HepG2 (cell line): ENCODE measurements at regions not wholly inside any gene's neighbourhood (a gene's known extent, or its start where the extent isn't known, plus 50 kb on each side); places are given as distances from the start of the nearest gene placed in this dataset.

ENCODE experiments used
- EP300 ChIP-seq, 3 experiments: sonication (generic) in 1 of 3; formaldehyde crosslinking in 1 of 3; IDR thresholded peaks; 2 replicates each; pipeline versions ENCODE4 v1.5.1 to v1.6.1; 2011 to 2020; ENCODE audit warnings: low read depth in 2 of 3, low read length in 2 of 3, borderline replicate concordance in 1 of 3, improper control_type of control experiment in 1 of 3, mild to moderate bottlenecking in 1 of 3, missing genetic modification reagents in 1 of 3, moderate library complexity in 1 of 3
- FOXO1 ChIP-seq: sonication (generic); formaldehyde crosslinking; IDR thresholded peaks from 2 replicates; pipeline ENCODE4 v1.4.0; 2020; ENCODE audit warnings: missing genetic modification reagents
- GPN1 ChIP-seq: sonication (generic); formaldehyde crosslinking; IDR thresholded peaks from 2 replicates; pipeline ENCODE4 v1.5.1; 2020; ENCODE audit warnings: missing genetic modification reagents, borderline replicate concordance
- RXRB ChIP-seq: IDR thresholded peaks from 2 replicates; pipeline ENCODE4 v1.6.1; 2016; ENCODE audit warnings: borderline replicate concordance, missing genetic modification reagents, missing compliant biosample characterization
- SIX1 ChIP-seq: sonication (generic); formaldehyde crosslinking; IDR thresholded peaks from 2 replicates; pipeline ENCODE4 v1.4.0; 2020; ENCODE audit warnings: missing genetic modification reagents, borderline replicate concordance
- SNAPC4 ChIP-seq: sonication (generic); formaldehyde crosslinking; IDR thresholded peaks from 2 replicates; pipeline ENCODE4 v1.4.0; 2020; ENCODE audit warnings: mild to moderate bottlenecking, missing genetic modification reagents
- SOX13 ChIP-seq, 3 experiments: fragments of 450-650 bp in 1 of 3; sonication (generic) in 1 of 3; formaldehyde crosslinking in 1 of 3; IDR thresholded peaks in 2 of 3; conservative IDR thresholded peaks in 1 of 3; 2 replicates each; pipeline versions ENCODE4 v1.5.0 to v1.6.1; 2016 to 2020; ENCODE audit warnings: antibody characterized with exemption in 1 of 3, mild to moderate bottlenecking in 1 of 3, missing compliant biosample characterization in 1 of 3, missing genetic modification reagents in 1 of 3, moderate library complexity in 1 of 3
- THRA ChIP-seq: sonication (generic); formaldehyde crosslinking; IDR thresholded peaks from 2 replicates; pipeline ENCODE4 v1.4.0; 2020; ENCODE audit warnings: missing genetic modification reagents, borderline replicate concordance
- TRIM22 ChIP-seq: fragments of 450-650 bp; IDR thresholded peaks from 2 replicates; pipeline ENCODE4 v1.6.1; 2017
- ZFP82 ChIP-seq: sonication (generic); formaldehyde crosslinking; IDR thresholded peaks from 2 replicates; pipeline ENCODE4 v1.5.1; 2020; ENCODE audit warnings: mild to moderate bottlenecking, missing genetic modification reagents, borderline replicate concordance
- ZNF747 ChIP-seq: sonication (generic); formaldehyde crosslinking; IDR thresholded peaks from 2 replicates; pipeline ENCODE4 v1.8.1; 2023; ENCODE audit warnings: missing genetic modification reagents, mild to moderate bottlenecking, borderline replicate concordance

- no peak for TF ChIP-seq SNAPC4 (CRISPR knock-in tag)
- peak; percentile 44; the same call in 1 of the 2 replicates for TF ChIP-seq THRA (CRISPR knock-in tag)
- TF ChIP-seq SOX13 (IDR thresholded peaks at IDR 0.05), result no peak
- peak in 1 of 2 experiments; percentile 80; a peak in 2 of 4 replicates for TF ChIP-seq SOX13 (CRISPR knock-in tag; conservative IDR thresholded peaks at IDR 0.05 in 1 of 2, IDR thresholded peaks at IDR 0.05 in 1 of 2)
- no peak for TF ChIP-seq ZNF747 (CRISPR knock-in tag)
- no peak for TF ChIP-seq ZFP82 (CRISPR knock-in tag)
- no peak for TF ChIP-seq FOXO1
- TF ChIP-seq TRIM22, result no peak
- peak; percentile 39; the same call in 1 of the 2 replicates for TF ChIP-seq RXRB (CRISPR knock-in tag)
- peak; percentile 61; the same call in 1 of the 2 replicates for TF ChIP-seq SIX1 (CRISPR knock-in tag)
- no peak for TF ChIP-seq EP300 (IDR thresholded peaks at IDR 0.05; ENCODE audit: low read depth in 2 of 2, low read length in 2 of 2)
- TF ChIP-seq EP300 (CRISPR knock-in tag; IDR thresholded peaks at IDR 0.05; ENCODE audit: borderline replicate concordance), result no peak
- TF ChIP-seq GPN1 (CRISPR knock-in tag), result no peak
Measured at GRCh38 chr18:5787936-5788335, 107.4 kb downstream of the TMEM200C start (continued).
